Mesenchymal stem cell (in vitro differentiated cells and primary cell): ENCODE measurements at regions not wholly inside any gene's neighbourhood (a gene's known extent, or its start where the extent isn't known, plus 50 kb on each side); places are given as distances from the start of the nearest gene placed in this dataset.

ENCODE experiments used
- DNase-seq: peaks from one replicate; pipeline ENCODE4 v3.0.0-alpha.2; 2013
- H2AFZ ChIP-seq: one replicate; pipeline ENCODE4 v1.6.1; 2013; ENCODE audit warnings: low read depth, mild to moderate bottlenecking, control low read depth, inconsistent platforms, low read length, moderate library complexity
- H2AK5ac ChIP-seq: 2 replicates; pipeline ENCODE4 v1.6.1; 2013; ENCODE audit warnings: low read length, moderate library complexity, mild to moderate bottlenecking, inconsistent platforms; ENCODE audit not compliant: severe bottlenecking
- H2BK120ac ChIP-seq: one replicate; pipeline ENCODE4 v1.6.1; 2013; ENCODE audit warnings: low read depth, mild to moderate bottlenecking, inconsistent platforms, low read length, moderate library complexity
- H2BK12ac ChIP-seq, 2 experiments: one replicate each; pipeline ENCODE4 v1.6.1; 2013; ENCODE audit warnings: inconsistent platforms in 2 of 2, low read length in 2 of 2, mild to moderate bottlenecking in 2 of 2, moderate library complexity in 2 of 2, control low read depth in 1 of 2
- H2BK15ac ChIP-seq: one replicate; pipeline ENCODE4 v1.6.1; 2013; ENCODE audit warnings: mild to moderate bottlenecking, low read depth, inconsistent platforms; ENCODE audit not compliant: poor library complexity, severe bottlenecking
- H2BK5ac ChIP-seq: 2 replicates; pipeline ENCODE4 v1.6.1; 2013; ENCODE audit warnings: low read depth, mild to moderate bottlenecking, low read length, control low read depth, inconsistent platforms; ENCODE audit not compliant: poor library complexity, severe bottlenecking
- H3K14ac ChIP-seq, 2 experiments: one replicate each; pipeline ENCODE4 v1.6.1; 2013; ENCODE audit warnings: inconsistent platforms in 2 of 2, low read length in 2 of 2, control low read depth in 1 of 2, mild to moderate bottlenecking in 1 of 2, moderate library complexity in 1 of 2
- H3K18ac ChIP-seq, 2 experiments: one replicate each; pipeline ENCODE4 v1.6.1; 2013; ENCODE audit warnings: inconsistent platforms in 2 of 2, low read length in 2 of 2, control low read depth in 1 of 2, low read depth in 1 of 2, mild to moderate bottlenecking in 1 of 2
- H3K23ac ChIP-seq, 2 experiments: one replicate each; pipeline ENCODE4 v1.6.1; 2013; ENCODE audit warnings: inconsistent platforms in 2 of 2, low read length in 2 of 2, mild to moderate bottlenecking in 2 of 2, moderate library complexity in 2 of 2, control low read depth in 1 of 2
- H3K27ac ChIP-seq: 2 replicates; pipeline ENCODE4 v1.5.1; 2013; ENCODE audit warnings: mild to moderate bottlenecking, moderate library complexity, low read length, control low read depth, inconsistent platforms; ENCODE audit not compliant: poor library complexity, severe bottlenecking
- H3K27me3 ChIP-seq, 2 experiments: 2 replicates each; pipeline versions ENCODE4 v1.6.1 to v1.7.0; 2013; ENCODE audit warnings: low read length in 2 of 2, mild to moderate bottlenecking in 2 of 2, moderate library complexity in 2 of 2, control low read depth in 1 of 2, inconsistent platforms in 1 of 2; ENCODE audit not compliant: control insufficient read depth in 1 of 2, insufficient read depth in 1 of 2
- H3K36me3 ChIP-seq, 2 experiments: 2 replicates each; pipeline versions ENCODE4 v1.6.1 to v1.7.0; 2013; ENCODE audit warnings: low read length in 2 of 2, control low read depth in 1 of 2, inconsistent platforms in 1 of 2, low read depth in 1 of 2, mild to moderate bottlenecking in 1 of 2; ENCODE audit not compliant: insufficient read depth in 2 of 2, control insufficient read depth in 1 of 2
- H3K4ac ChIP-seq, 2 experiments: one replicate each; pipeline ENCODE4 v1.6.1; 2013; ENCODE audit warnings: inconsistent platforms in 2 of 2, low read length in 2 of 2, mild to moderate bottlenecking in 2 of 2, moderate library complexity in 2 of 2, control low read depth in 1 of 2, low read depth in 1 of 2
- H3K4me1 ChIP-seq: 2 replicates; pipeline ENCODE4 v1.6.1; 2013; ENCODE audit warnings: low read depth, low read length, control low read depth; ENCODE audit not compliant: control insufficient read depth, insufficient read depth
- H3K4me2 ChIP-seq: 2 replicates; pipeline ENCODE4 v1.6.1; 2013; ENCODE audit warnings: low read length, mild to moderate bottlenecking, inconsistent platforms; ENCODE audit not compliant: poor library complexity, severe bottlenecking
- H3K4me3 ChIP-seq, 2 experiments: 2 replicates each; pipeline versions ENCODE4 v1.5.1 to v1.7.0; 2013; ENCODE audit warnings: low read length in 2 of 2, mild to moderate bottlenecking in 2 of 2, control low read depth in 1 of 2, low read depth in 1 of 2; ENCODE audit not compliant: insufficient read depth in 1 of 2
- H3K79me1 ChIP-seq: replicated peaks from 2 replicates; pipeline ENCODE4 v1.6.1; 2013; ENCODE audit warnings: mild to moderate bottlenecking, control low read depth, low read length, inconsistent platforms; ENCODE audit not compliant: poor library complexity, severe bottlenecking
- H3K9ac ChIP-seq: 2 replicates; pipeline ENCODE4 v1.7.0; 2013; ENCODE audit warnings: mild to moderate bottlenecking, low read length, moderate library complexity
- H3K9me3 ChIP-seq: 2 replicates; pipeline ENCODE4 v1.7.0; 2013; ENCODE audit warnings: mild to moderate bottlenecking, low read length; ENCODE audit not compliant: control insufficient read depth
- H4K8ac ChIP-seq: one replicate; pipeline ENCODE4 v1.6.1; 2013; ENCODE audit warnings: inconsistent platforms, mild to moderate bottlenecking, low read length, moderate library complexity
- H4K91ac ChIP-seq: one replicate; pipeline ENCODE4 v1.6.1; 2013; ENCODE audit warnings: mild to moderate bottlenecking, low read length, inconsistent platforms
- WGBS: methylation state at CpG from one replicate; pipeline ENCODE4 v1.1.7; 2013; ENCODE audit warnings: mixed read lengths; 5-methylcytosine and 5-hydroxymethylcytosine counted together

- no peak overlapping the region for H3K18ac ChIP-seq
- H4K8ac ChIP-seq, result no peak overlapping the region
- no peaks in the 10 kb centered on the region for H3K4me1 ChIP-seq
- H3K4me2 ChIP-seq, result no peak overlapping the region
- H3K14ac ChIP-seq, result no peak overlapping the region
- H2BK5ac ChIP-seq, result no peak overlapping the region
- no peaks in the 10 kb centered on the region for H3K36me3 ChIP-seq
- H2BK12ac ChIP-seq, result no peak overlapping the region
- no peak overlapping the region for H3K9ac ChIP-seq
- no peak overlapping the region for H3K4ac ChIP-seq
- H2BK120ac ChIP-seq, result no peak overlapping the region
- no peak overlapping the region for H3K23ac ChIP-seq
- no peak overlapping the region for H2BK15ac ChIP-seq
- H2AFZ ChIP-seq, result no peak overlapping the region
- no peaks in the 10 kb centered on the region for H3K9me3 ChIP-seq
- H3K27me3 ChIP-seq, result peaks cover 2 to 29% of the 10 kb centered on the region in 2 experiments
- no peak overlapping the region for H3K27ac ChIP-seq
- H2AK5ac ChIP-seq, result no peak overlapping the region
- WGBS, result 60% methylated on average over 2 of the region's 6 CpGs
- no peak overlapping the region for H3K4me3 ChIP-seq
- DNase-seq, result no peak
- H3K79me1 ChIP-seq, result no peaks in the 10 kb centered on the region
- H4K91ac ChIP-seq, result no peak overlapping the region
Observed at GRCh38 chr18:24727685-24728084, 267.2 kb downstream of the HRH4 start.

DNA sequence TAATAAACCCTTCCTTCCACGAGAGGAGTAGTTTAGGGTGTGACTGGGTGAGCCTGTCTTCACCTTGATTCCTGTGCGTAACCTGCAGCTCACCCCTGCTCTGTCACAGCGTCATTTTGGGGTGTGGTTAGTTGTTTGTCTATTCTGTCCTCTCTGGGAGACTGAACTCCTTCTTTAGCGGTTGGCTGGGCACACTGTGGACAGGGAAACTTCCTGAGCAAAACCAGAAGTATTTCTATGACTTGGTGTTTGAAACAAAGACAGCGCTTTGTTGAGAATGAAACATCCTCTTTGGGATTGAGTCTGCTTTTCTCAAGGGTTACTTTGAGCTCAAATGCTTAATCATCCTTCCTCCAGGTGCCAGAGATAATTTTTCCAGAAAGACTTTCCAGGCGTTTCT lies 270.7 kb downstream of the HRH4 start:
- Histone ChIP-seq H2BK5ac (no peak overlapping the region), H2BK12ac (no peak overlapping the region), H3K14ac (no peak overlapping the region), H3K79me1 (no peaks in the 10 kb centered on the region), H3K18ac (no peak overlapping the region), H3K4me1 (no peaks in the 10 kb centered on the region), H4K91ac (no peak overlapping the region), H3K23ac (no peak overlapping the region), H3K36me3 (no peaks in the 10 kb centered on the region), H3K9ac (no peak overlapping the region), H3K4me3 (no peak overlapping the region), H2BK15ac (no peak overlapping the region), H2BK120ac (no peak overlapping the region), H3K27ac (no peak overlapping the region), H3K4ac (no peak overlapping the region), H2AK5ac (no peak overlapping the region), H3K9me3 (no peaks in the 10 kb centered on the region), H3K27me3 (peaks cover 2 to 44% of the 10 kb centered on the region in 2 experiments), H4K8ac (no peak overlapping the region), H3K4me2 (no peak overlapping the region), H2AFZ (no peak overlapping the region)
- DNase-seq, result no peak
- WGBS, result 71% methylated on average over 6 of the region's 6 CpGs

DNA sequence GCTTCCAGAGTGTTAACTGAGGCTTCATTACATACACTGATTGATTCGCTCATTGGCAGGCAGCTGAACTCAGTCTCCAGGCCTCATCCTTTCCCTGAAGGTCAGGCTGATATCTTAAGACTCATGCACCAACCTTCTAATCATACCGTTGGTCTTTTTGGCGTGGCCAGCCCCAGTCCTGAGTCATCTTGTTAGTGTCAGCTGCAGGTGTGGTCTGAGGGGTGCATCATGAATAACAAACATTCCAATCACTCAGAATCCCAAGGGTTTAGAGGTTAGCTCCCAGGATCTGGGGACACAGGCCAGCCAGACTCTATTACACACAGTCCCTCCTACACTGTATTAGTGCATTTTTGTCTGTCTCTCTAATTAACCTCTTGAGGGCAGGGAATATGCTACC lies 271.5 kb downstream of the HRH4 start:
- H3K9me3 ChIP-seq, result no peaks in the 10 kb centered on the region
- 43% methylated on average over 3 of the region's 3 CpGs for WGBS
- H2BK12ac ChIP-seq, result no peak overlapping the region
- no peaks in the 10 kb centered on the region for H3K79me1 ChIP-seq
- H3K4me3 ChIP-seq, result peak overlapping the region in 1 of 2 experiments; percentile 18
- no peaks in the 10 kb centered on the region for H3K4me1 ChIP-seq
- H4K91ac ChIP-seq, result no peak overlapping the region
- H2BK15ac ChIP-seq, result no peak overlapping the region
- no peak overlapping the region for H3K18ac ChIP-seq
- no peak overlapping the region for H3K27ac ChIP-seq
- no peak overlapping the region for H3K4me2 ChIP-seq
- no peak overlapping the region for H3K4ac ChIP-seq
- no peak for DNase-seq
- no peak overlapping the region for H3K9ac ChIP-seq
- H2BK120ac ChIP-seq, result no peak overlapping the region
- no peak overlapping the region for H2BK5ac ChIP-seq
- H3K36me3 ChIP-seq, result no peaks in the 10 kb centered on the region
- no peak overlapping the region for H3K14ac ChIP-seq
- H2AFZ ChIP-seq, result no peak overlapping the region
- no peak overlapping the region for H3K23ac ChIP-seq
- H2AK5ac ChIP-seq, result no peak overlapping the region
- H3K27me3 ChIP-seq, result peaks cover 2 to 44% of the 10 kb centered on the region in 2 experiments
- no peak overlapping the region for H4K8ac ChIP-seq

GRCh38 chr18:24734058-24734457 lies 273.6 kb downstream of the HRH4 start:
- no peak overlapping the region for H4K91ac ChIP-seq
- H3K18ac ChIP-seq, result no peak overlapping the region
- no peak overlapping the region for H3K4ac ChIP-seq
- no peaks in the 10 kb centered on the region for H3K36me3 ChIP-seq
- 72% methylated on average over 11 of the region's 11 CpGs for WGBS
- H2AK5ac ChIP-seq, result no peak overlapping the region
- no peak overlapping the region for H3K9ac ChIP-seq
- H2BK12ac ChIP-seq, result no peak overlapping the region
- no peak overlapping the region for H3K4me3 ChIP-seq
- no peak overlapping the region for H3K4me2 ChIP-seq
- H3K9me3 ChIP-seq, result no peaks in the 10 kb centered on the region
- no peak overlapping the region for H2AFZ ChIP-seq
- no peak overlapping the region for H2BK5ac ChIP-seq
- H2BK120ac ChIP-seq, result no peak overlapping the region
- peak; percentile 24 for DNase-seq
- H3K23ac ChIP-seq, result no peak overlapping the region
- no peak overlapping the region for H3K27ac ChIP-seq
- H3K4me1 ChIP-seq, result no peaks in the 10 kb centered on the region
- peaks cover 2 to 43% of the 10 kb centered on the region in 2 experiments for H3K27me3 ChIP-seq
- no peak overlapping the region for H4K8ac ChIP-seq
- no peak overlapping the region for H3K14ac ChIP-seq
- no peaks in the 10 kb centered on the region for H3K79me1 ChIP-seq
- H2BK15ac ChIP-seq, result no peak overlapping the region
